ENCODE measurements at regions not wholly inside any gene's neighbourhood (a gene's known extent, or its start where the extent isn't known, plus 50 kb on each side); places are given as distances from the start of the nearest gene placed in this dataset.
"Not testable (repeated sequence)": the region's sequence is repeated elsewhere in the genome, so short reads cannot be mapped to it uniquely, and the experiment has no call there.

- no peak overlapping the region for H3K4me3 ChIP-seq (ENCODE audit: low read depth, low read length)
- TF ChIP-seq CTCF (IDR thresholded peaks at IDR 0.05; ENCODE audit: insufficient read depth, low read depth, low read length), result no peak
- DNase-seq (ENCODE audit: low read depth), result no peak
Measured at GRCh38 chr14:105738638-105739037, 212.3 kb downstream of the TMEM121 start.

GRCh38 chr14:105739331-105740102 lies 213.1 kb downstream of the TMEM121 start:
- TF ChIP-seq CTCF (IDR thresholded peaks at IDR 0.05; ENCODE audit: insufficient read depth, low read depth, low read length), result no peak
- H3K4me3 ChIP-seq (ENCODE audit: low read depth, low read length), result no peak overlapping the region
- DNase-seq (ENCODE audit: low read depth), result no peak

GRCh38 chr14:105740272-105740671 lies 213.9 kb downstream of the TMEM121 start:
- not testable (repeated sequence) for DNase-seq (ENCODE audit: low read depth); H3K4me3 ChIP-seq (ENCODE audit: low read depth, low read length)

- H3K4me3 ChIP-seq (ENCODE audit: low read depth, low read length); DNase-seq (ENCODE audit: low read depth): not testable (repeated sequence)
Measured at GRCh38 chr14:105740961-105741360, 214.6 kb downstream of the TMEM121 start.

GRCh38 chr14:105741707-105742530 lies 215.5 kb downstream of the TMEM121 start:
- not testable (repeated sequence) for H3K4me3 ChIP-seq (ENCODE audit: low read depth, low read length); DNase-seq (ENCODE audit: low read depth)

GRCh38 chr14:105742531-105742848 lies 216.1 kb downstream of the TMEM121 start:
- TF ChIP-seq CTCF (IDR thresholded peaks at IDR 0.05; ENCODE audit: insufficient read depth, low read depth, low read length), result no peak
- no peak overlapping the region for H3K4me3 ChIP-seq (ENCODE audit: low read depth, low read length)
- DNase-seq (ENCODE audit: low read depth), result no peak

- not testable (repeated sequence) for DNase-seq (ENCODE audit: low read depth); H3K4me3 ChIP-seq (ENCODE audit: low read depth, low read length)
Measured at GRCh38 chr14:105742904-105743701, 216.7 kb downstream of the TMEM121 start.

- not testable (repeated sequence) for DNase-seq (ENCODE audit: low read depth); H3K4me3 ChIP-seq (ENCODE audit: low read depth, low read length)
Measured at GRCh38 chr14:105744213-105744787, 217.9 kb downstream of the TMEM121 start.

- no peak overlapping the region for H3K4me3 ChIP-seq (ENCODE audit: low read depth, low read length)
- TF ChIP-seq CTCF (IDR thresholded peaks at IDR 0.05; ENCODE audit: insufficient read depth, low read depth, low read length), result no peak
- no peak for DNase-seq (ENCODE audit: low read depth)
Measured at GRCh38 chr14:105745433-105746123, 219.2 kb downstream of the TMEM121 start.

All from fibroblast of villous mesenchyme (primary cell).